ENCODE measurements at regions not wholly inside any gene's neighbourhood (a gene's known extent, or its start where the extent isn't known, plus 50 kb on each side); places are given as distances from the start of the nearest gene placed in this dataset.

GRCh38 chr15:95370291-95370690 is 960.2 kb upstream of the NR2F2 start:
- no peak overlapping the region for H3K4me3 ChIP-seq
- no peak overlapping the region for H3K27ac ChIP-seq
- intact Hi-C loops (cut with DNase I) = no loop called here
- WGBS, 4 donors = 81 to 97% (median 90%) methylated on average over 2 of the region's 2 CpGs
- no peaks in the 10 kb centered on the region for H3K36me3 ChIP-seq (replicated peaks in 1 of 2)
- no peaks in the 10 kb centered on the region for H3K9me3 ChIP-seq (replicated peaks in 1 of 3)
- DNase-seq = no peak
- H3K4me1 ChIP-seq (replicated peaks in 1 of 2) = no peaks in the 10 kb centered on the region
- TF ChIP-seq POLR2A (IDR thresholded peaks at IDR 0.05) (no peak), CTCF (IDR thresholded peaks at IDR 0.05) (no peak)
- no peaks in the 10 kb centered on the region for H3K27me3 ChIP-seq

DNA sequence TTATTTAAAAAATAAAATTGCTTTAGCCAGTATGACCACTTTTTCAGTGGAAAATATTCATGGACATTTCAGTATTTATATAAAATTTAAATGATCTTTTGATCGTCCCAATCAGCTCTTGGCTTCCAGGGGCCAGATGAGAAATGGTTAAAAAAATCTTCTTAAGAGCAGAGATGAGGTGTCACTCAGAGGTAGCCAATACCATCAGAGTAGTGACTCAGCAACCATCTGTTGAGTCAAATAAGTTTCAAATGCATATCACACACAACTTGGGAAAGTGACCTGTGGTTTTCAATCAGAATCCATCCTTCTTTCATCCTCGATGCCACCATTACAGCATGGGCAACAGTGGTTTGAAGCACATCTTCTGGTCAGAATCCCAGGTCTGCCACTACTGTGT is 958.8 kb upstream of the NR2F2 start:
- TF ChIP-seq POLR2A (IDR thresholded peaks at IDR 0.05) = no peak
- TF ChIP-seq CTCF (IDR thresholded peaks at IDR 0.05) = no peak
- H3K4me3 ChIP-seq = no peak overlapping the region
- H3K27me3 ChIP-seq = no peaks in the 10 kb centered on the region
- no peaks in the 10 kb centered on the region for H3K36me3 ChIP-seq (replicated peaks in 1 of 2)
- no peaks in the 10 kb centered on the region for H3K4me1 ChIP-seq (replicated peaks in 1 of 2)
- intact Hi-C loops (cut with DNase I) = no loop called here
- no peaks in the 10 kb centered on the region for H3K9me3 ChIP-seq (replicated peaks in 1 of 3)
- 65 to 82% (median 76%) methylated on average over 2 of the region's 2 CpGs for WGBS, 4 donors
- no peak for DNase-seq
- H3K27ac ChIP-seq = no peak overlapping the region

- Histone ChIP-seq H3K4me3 (no peak overlapping the region), H3K27me3 (no peaks in the 10 kb centered on the region), H3K36me3 (replicated peaks in 1 of 2) (no peaks in the 10 kb centered on the region), H3K27ac (no peak overlapping the region), H3K9me3 (replicated peaks in 1 of 3) (no peaks in the 10 kb centered on the region), H3K4me1 (replicated peaks in 1 of 2) (no peaks in the 10 kb centered on the region)
- intact Hi-C loops (cut with DNase I) = no loop called here
- TF ChIP-seq POLR2A (IDR thresholded peaks at IDR 0.05) (no peak), CTCF (IDR thresholded peaks at IDR 0.05) (no peak)
- no peak for DNase-seq
- 69 to 86% (median 76%) methylated on average over 3 of the region's 3 CpGs for WGBS, 4 donors
Measured at GRCh38 chr15:95375281-95375680, 955.2 kb upstream of the NR2F2 start.

- H3K27me3 ChIP-seq = no peaks in the 10 kb centered on the region
- intact Hi-C loops (cut with DNase I) = no loop called here
- H3K9me3 ChIP-seq (replicated peaks in 1 of 3) = no peaks in the 10 kb centered on the region
- no peak for TF ChIP-seq POLR2A (IDR thresholded peaks at IDR 0.05)
- no peak for TF ChIP-seq CTCF (IDR thresholded peaks at IDR 0.05)
- DNase-seq = no peak
- 75 to 80% (median 77%) methylated on average over 5 of the region's 5 CpGs for WGBS, 4 donors
- H3K4me1 ChIP-seq (replicated peaks in 1 of 2) = no peaks in the 10 kb centered on the region
- no peaks in the 10 kb centered on the region for H3K36me3 ChIP-seq (replicated peaks in 1 of 2)
- no peak overlapping the region for H3K4me3 ChIP-seq
- no peak overlapping the region for H3K27ac ChIP-seq
Measured at GRCh38 chr15:95377258-95377852, 953.1 kb upstream of the NR2F2 start.
